Panc1 (cell line): ENCODE measurements at regions not wholly inside any gene's neighbourhood (a gene's known extent, or its start where the extent isn't known, plus 50 kb on each side); places are given as distances from the start of the nearest gene placed in this dataset.

Experiments
- ATAC-seq: fragments of 200-7000 bp; cut with Tn5 transposase; 2 replicates; pipeline ENCODE4 v1.9.1; 2020; ENCODE audit warnings: mild to moderate bottlenecking, moderate library complexity
- BruUV-seq: library from RNA; stranded (reverse); fragments of 400-500 nt; replicated peaks from 2 replicates; lab custom pipeline; 2021; lab: Mats Ljungman, UMichigan
- CTCF ChIA-PET: fragments of 300-600 bp; sonication (Branson Sonifier 250); formaldehyde crosslinking; loops from one replicate; lab custom pipeline; 2022; ENCODE audit warnings: antibody characterized with exemption; lab: Charles Lee
- POLR2A ChIA-PET: fragments of 300-600 bp; sonication (Branson Sonifier 250); formaldehyde crosslinking; loops from one replicate; lab custom pipeline; 2022; ENCODE audit warnings: antibody characterized with exemption; lab: Charles Lee
- DNase-seq: peaks from one replicate; pipeline ENCODE4 v3.0.0-alpha.2; 2010; ENCODE audit warnings: low read depth, low spot score
- H3K27ac ChIP-seq: 2 replicates; pipeline ENCODE4 v1.5.1; 2011; ENCODE audit warnings: mild to moderate bottlenecking, low read length, inconsistent platforms
- H3K27me3 ChIP-seq: fragments of 200-500 bp; sonication (Bioruptor generic); 2 replicates; pipeline ENCODE4 v1.6.0; 2014; ENCODE audit warnings: low read length, inconsistent platforms; ENCODE audit not compliant: control insufficient read depth, insufficient read depth
- H3K36me3 ChIP-seq: fragments of 200-500 bp; sonication (Bioruptor generic); 2 replicates; pipeline ENCODE4 v1.5.1; 2014; ENCODE audit warnings: inconsistent platforms, mild to moderate bottlenecking, low read length, moderate library complexity; ENCODE audit not compliant: control insufficient read depth, insufficient read depth
- H3K4me1 ChIP-seq: 2 replicates; pipeline ENCODE4 v1.5.1; 2011; ENCODE audit warnings: inconsistent platforms, mild to moderate bottlenecking, low read length, moderate library complexity; ENCODE audit not compliant: control insufficient read depth, insufficient read depth
- H3K4me3 ChIP-seq, 2 experiments: 2 replicates each; pipeline ENCODE4 v1.5.1; 2011 to 2012; ENCODE audit warnings: low read depth in 2 of 2, low read length in 2 of 2, mild to moderate bottlenecking in 2 of 2, inconsistent platforms in 1 of 2, moderate library complexity in 1 of 2
- H3K9me3 ChIP-seq: fragments of 200-500 bp; sonication (Bioruptor generic); 2 replicates; pipeline ENCODE4 v1.5.1; 2014; ENCODE audit warnings: low read depth, mild to moderate bottlenecking, inconsistent platforms, low read length, moderate library complexity; ENCODE audit not compliant: control insufficient read depth, insufficient read depth
- CTCF ChIP-seq: fragments of 450-650 bp; IDR thresholded peaks from 2 replicates; pipeline ENCODE4 v1.5.1; 2017; ENCODE audit warnings: mild to moderate bottlenecking
- POLR2AphosphoS5 ChIP-seq: IDR thresholded peaks from 2 replicates; pipeline ENCODE4 v1.6.1; 2012; ENCODE audit warnings: mild to moderate bottlenecking, low read depth, low read length, moderate library complexity
- REST ChIP-seq, 2 experiments: IDR thresholded peaks; 2 replicates each; pipeline ENCODE4 v1.6.1; 2011 to 2012; ENCODE audit warnings: low read depth in 2 of 2, control low read depth in 1 of 2, low read length in 1 of 2, mild to moderate bottlenecking in 1 of 2, moderate library complexity in 1 of 2; ENCODE audit not compliant: insufficient read depth in 1 of 2
- SIN3A ChIP-seq: IDR thresholded peaks from 2 replicates; pipeline ENCODE4 v1.6.1; 2012; ENCODE audit warnings: low read depth, mild to moderate bottlenecking, low read length, moderate library complexity, borderline replicate concordance; ENCODE audit not compliant: insufficient read depth
- TCF7L2 ChIP-seq: IDR thresholded peaks from 2 replicates; pipeline ENCODE4 v1.6.1; 2011; ENCODE audit warnings: mild to moderate bottlenecking, low read depth, low read length, inconsistent platforms
- in situ Hi-C: cut with HindIII; loops from 2 replicates; pipeline ENCODE4 v1.10.0; 2016; ENCODE audit warnings: low sequenced_read_pairs, low pct_unique_long_range_greater_than_20kb
- intact Hi-C: fragments of 100-400 bp; cut with micrococcal nuclease; formaldehyde crosslinking; loops from one replicate; pipeline ENCODE4 v1.10.0; 2022; ENCODE audit not compliant: unreplicated experiment

- H3K4me1 ChIP-seq: no peaks in the 10 kb centered on the region
- no TSS peak for BruUV-seq
- intact Hi-C loops (no loop called here), in situ Hi-C loops (no loop called here)
- POLR2A ChIA-PET: no interaction called here
- H3K27me3 ChIP-seq: no peaks in the 10 kb centered on the region
- H3K27ac ChIP-seq: no peak overlapping the region
- ATAC-seq: no peak
- CTCF ChIA-PET: no interaction called here
- no peaks in the 10 kb centered on the region for H3K36me3 ChIP-seq
- no peak overlapping the region for H3K4me3 ChIP-seq
- no peak for TF ChIP-seq TCF7L2
- TF ChIP-seq SIN3A: no peak
- no peak for TF ChIP-seq POLR2AphosphoS5
- no peak for TF ChIP-seq CTCF
- TF ChIP-seq REST (IDR thresholded peaks at IDR 0.05; ENCODE audit: insufficient read depth in 1 of 2, low read depth in 2 of 2, low read length in 1 of 2): no peak
- no peaks in the 10 kb centered on the region for H3K9me3 ChIP-seq
- DNase-seq: no peak
These were observed 892.6 kb downstream of the KCNT2 start for GRCh38 chr1:195715652-195716051.

- intact Hi-C loops (no loop called here), in situ Hi-C loops (no loop called here)
- H3K4me3 ChIP-seq: no peak overlapping the region
- H3K36me3 ChIP-seq: no peaks in the 10 kb centered on the region
- ChIA-PET POLR2A (no interaction called here), CTCF (no interaction called here)
- no peaks in the 10 kb centered on the region for H3K27me3 ChIP-seq
- DNase-seq (no peak), ATAC-seq (no peak)
- H3K4me1 ChIP-seq: no peaks in the 10 kb centered on the region
- no peaks in the 10 kb centered on the region for H3K9me3 ChIP-seq
- no TSS peak for BruUV-seq
- TF ChIP-seq TCF7L2 (no peak), SIN3A (no peak), POLR2AphosphoS5 (no peak), REST (IDR thresholded peaks at IDR 0.05; ENCODE audit: insufficient read depth in 1 of 2, low read depth in 2 of 2, low read length in 1 of 2) (no peak), CTCF (no peak)
- H3K27ac ChIP-seq: no peak overlapping the region
These were observed 894.0 kb downstream of the KCNT2 start for GRCh38 chr1:195714248-195714647.
